ENCODE measurements at regions not wholly inside any gene's neighbourhood (a gene's known extent, or its start where the extent isn't known, plus 50 kb on each side); places are given as distances from the start of the nearest gene placed in this dataset.

- TF ChIP-seq, protein P1, sequence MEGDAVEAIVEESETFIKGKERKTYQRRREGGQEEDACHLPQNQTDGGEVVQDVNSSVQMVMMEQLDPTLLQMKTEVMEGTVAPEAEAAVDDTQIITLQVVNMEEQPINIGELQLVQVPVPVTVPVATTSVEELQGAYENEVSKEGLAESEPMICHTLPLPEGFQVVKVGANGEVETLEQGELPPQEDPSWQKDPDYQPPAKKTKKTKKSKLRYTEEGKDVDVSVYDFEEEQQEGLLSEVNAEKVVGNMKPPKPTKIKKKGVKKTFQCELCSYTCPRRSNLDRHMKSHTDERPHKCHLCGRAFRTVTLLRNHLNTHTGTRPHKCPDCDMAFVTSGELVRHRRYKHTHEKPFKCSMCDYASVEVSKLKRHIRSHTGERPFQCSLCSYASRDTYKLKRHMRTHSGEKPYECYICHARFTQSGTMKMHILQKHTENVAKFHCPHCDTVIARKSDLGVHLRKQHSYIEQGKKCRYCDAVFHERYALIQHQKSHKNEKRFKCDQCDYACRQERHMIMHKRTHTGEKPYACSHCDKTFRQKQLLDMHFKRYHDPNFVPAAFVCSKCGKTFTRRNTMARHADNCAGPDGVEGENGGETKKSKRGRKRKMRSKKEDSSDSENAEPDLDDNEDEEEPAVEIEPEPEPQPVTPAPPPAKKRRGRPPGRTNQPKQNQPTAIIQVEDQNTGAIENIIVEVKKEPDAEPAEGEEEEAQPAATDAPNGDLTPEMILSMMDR (IDR thresholded peaks at IDR 0.05) = no peak
- TF ChIP-seq EZH2 (IDR thresholded peaks at IDR 0.05) (no peak), EZH2phosphoT487 (IDR thresholded peaks at IDR 0.05) (no peak)
Measured at GRCh38 chr4:78722320-78722719, 53.8 kb upstream of the BMP2K start.

Measured in neural progenitor cell (in vitro differentiated cells).